ENCODE measurements at regions not wholly inside any gene's neighbourhood (a gene's known extent, or its start where the extent isn't known, plus 50 kb on each side); places are given as distances from the start of the nearest gene placed in this dataset.
A peak's percentile ranks its signal among the peaks of the same experiment; 100 is the strongest.

- no peak overlapping the region for H2AFZ ChIP-seq (ENCODE audit: control insufficient read depth, low read length)
- H3K36me3 ChIP-seq (ENCODE audit: control insufficient read depth in 2 of 2, extremely low read depth in 1 of 2, insufficient read depth in 2 of 2, low read length in 2 of 2), result no peaks in the 10 kb centered on the region
- no peak overlapping the region for H3K4me3 ChIP-seq (ENCODE audit: control insufficient read depth in 2 of 3, extremely low read depth in 1 of 3, insufficient read depth in 2 of 3, low read depth in 1 of 3, low read length in 3 of 3)
- H4K20me1 ChIP-seq (ENCODE audit: control insufficient read depth, extremely low read depth, insufficient read depth, low read length), result no peaks in the 10 kb centered on the region
- peaks cover 14% of the 10 kb centered on the region for H3K4me1 ChIP-seq (ENCODE audit: control insufficient read depth, extremely low read depth, insufficient read depth, low read length)
- no peaks in the 10 kb centered on the region for H3K27me3 ChIP-seq (ENCODE audit: control insufficient read depth, extremely low read depth, insufficient read depth, low read length)
- FAIRE-seq, result no peak
- no peak overlapping the region for H3K27ac ChIP-seq (ENCODE audit: control insufficient read depth, insufficient read depth, low read length)
- no peak overlapping the region for H3K4me2 ChIP-seq (ENCODE audit: control insufficient read depth, extremely low read depth, insufficient read depth, low read depth, low read length)
- no peak overlapping the region for H3K9ac ChIP-seq (ENCODE audit: control insufficient read depth, extremely low read depth, insufficient read depth, low read length)
- H3K9me1 ChIP-seq (ENCODE audit: control insufficient read depth, extremely low read depth, insufficient read depth, low read length), result no peaks in the 10 kb centered on the region
- H3K9me3 ChIP-seq (ENCODE audit: control insufficient read depth, low read depth, low read length), result no peaks in the 10 kb centered on the region
- no peak for DNase-seq (ENCODE audit: low read depth, low spot score)
- TF ChIP-seq, protein P1, sequence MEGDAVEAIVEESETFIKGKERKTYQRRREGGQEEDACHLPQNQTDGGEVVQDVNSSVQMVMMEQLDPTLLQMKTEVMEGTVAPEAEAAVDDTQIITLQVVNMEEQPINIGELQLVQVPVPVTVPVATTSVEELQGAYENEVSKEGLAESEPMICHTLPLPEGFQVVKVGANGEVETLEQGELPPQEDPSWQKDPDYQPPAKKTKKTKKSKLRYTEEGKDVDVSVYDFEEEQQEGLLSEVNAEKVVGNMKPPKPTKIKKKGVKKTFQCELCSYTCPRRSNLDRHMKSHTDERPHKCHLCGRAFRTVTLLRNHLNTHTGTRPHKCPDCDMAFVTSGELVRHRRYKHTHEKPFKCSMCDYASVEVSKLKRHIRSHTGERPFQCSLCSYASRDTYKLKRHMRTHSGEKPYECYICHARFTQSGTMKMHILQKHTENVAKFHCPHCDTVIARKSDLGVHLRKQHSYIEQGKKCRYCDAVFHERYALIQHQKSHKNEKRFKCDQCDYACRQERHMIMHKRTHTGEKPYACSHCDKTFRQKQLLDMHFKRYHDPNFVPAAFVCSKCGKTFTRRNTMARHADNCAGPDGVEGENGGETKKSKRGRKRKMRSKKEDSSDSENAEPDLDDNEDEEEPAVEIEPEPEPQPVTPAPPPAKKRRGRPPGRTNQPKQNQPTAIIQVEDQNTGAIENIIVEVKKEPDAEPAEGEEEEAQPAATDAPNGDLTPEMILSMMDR (optimal IDR thresholded peaks at IDR 0.05 in 1 of 3, IDR thresholded peaks at IDR 0.05 in 1 of 3, conservative IDR thresholded peaks at IDR 0.05 in 1 of 3; ENCODE audit: extremely low read depth in 1 of 3, insufficient read depth in 2 of 3, low read length in 3 of 3), result no peak
- no peak for TF ChIP-seq EZH2 (IDR thresholded peaks at IDR 0.05; ENCODE audit: low read length)
- no peaks in the 10 kb centered on the region for H3K79me2 ChIP-seq (ENCODE audit: control insufficient read depth, insufficient read depth, low read length)
- dilution Hi-C loops (cut with MboI; ENCODE audit: extremely low pct_ligation_motif_present, low sequenced_read_pairs), result no loop called here
These were observed 59.1 kb upstream of the SLC14A2 start for GRCh38 chr18:45556222-45556621.

DNA sequence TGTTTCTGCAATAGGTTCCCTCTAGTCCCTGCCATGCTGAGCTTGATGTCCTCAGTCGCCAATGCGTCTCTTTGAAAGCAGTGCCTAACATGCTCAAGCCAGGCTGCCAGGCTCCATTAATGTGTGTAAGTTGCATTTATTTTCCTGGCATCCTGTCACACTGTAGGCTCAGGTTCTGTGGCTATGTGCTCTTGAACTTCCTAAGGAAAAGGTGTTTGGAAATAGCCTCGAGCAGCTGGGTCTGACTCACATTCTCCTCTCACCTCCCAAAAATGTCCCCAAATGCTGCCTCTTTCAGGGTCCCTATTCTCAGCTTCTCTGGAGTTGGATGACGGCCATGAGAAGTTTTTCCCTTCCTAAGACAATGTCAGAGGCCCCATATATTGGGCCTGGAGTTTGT lies 58.0 kb upstream of the SLC14A2 start:
- no peak overlapping the region for H3K4me3 ChIP-seq (ENCODE audit: control insufficient read depth in 2 of 3, extremely low read depth in 1 of 3, insufficient read depth in 2 of 3, low read depth in 1 of 3, low read length in 3 of 3)
- H4K20me1 ChIP-seq (ENCODE audit: control insufficient read depth, extremely low read depth, insufficient read depth, low read length), result no peaks in the 10 kb centered on the region
- H3K4me1 ChIP-seq (ENCODE audit: control insufficient read depth, extremely low read depth, insufficient read depth, low read length), result peaks cover 14% of the 10 kb centered on the region
- H3K9me3 ChIP-seq (ENCODE audit: control insufficient read depth, low read depth, low read length), result no peaks in the 10 kb centered on the region
- H3K27me3 ChIP-seq (ENCODE audit: control insufficient read depth, extremely low read depth, insufficient read depth, low read length), result no peaks in the 10 kb centered on the region
- H3K36me3 ChIP-seq (ENCODE audit: control insufficient read depth in 2 of 2, extremely low read depth in 1 of 2, insufficient read depth in 2 of 2, low read length in 2 of 2), result no peaks in the 10 kb centered on the region
- no peak overlapping the region for H3K4me2 ChIP-seq (ENCODE audit: control insufficient read depth, extremely low read depth, insufficient read depth, low read depth, low read length)
- DNase-seq (ENCODE audit: low read depth, low spot score) (no peak), FAIRE-seq (peak; percentile 91)
- no peaks in the 10 kb centered on the region for H3K9me1 ChIP-seq (ENCODE audit: control insufficient read depth, extremely low read depth, insufficient read depth, low read length)
- TF ChIP-seq, protein P1 (optimal IDR thresholded peaks at IDR 0.05 in 1 of 3, IDR thresholded peaks at IDR 0.05 in 1 of 3, conservative IDR thresholded peaks at IDR 0.05 in 1 of 3; ENCODE audit: extremely low read depth in 1 of 3, insufficient read depth in 2 of 3, low read length in 3 of 3), result no peak
- TF ChIP-seq EZH2 (IDR thresholded peaks at IDR 0.05; ENCODE audit: low read length), result no peak
- H3K79me2 ChIP-seq (ENCODE audit: control insufficient read depth, insufficient read depth, low read length), result no peaks in the 10 kb centered on the region
- H3K27ac ChIP-seq (ENCODE audit: control insufficient read depth, insufficient read depth, low read length), result no peak overlapping the region
- dilution Hi-C loops (cut with MboI; ENCODE audit: extremely low pct_ligation_motif_present, low sequenced_read_pairs), result no loop called here
- H3K9ac ChIP-seq (ENCODE audit: control insufficient read depth, extremely low read depth, insufficient read depth, low read length), result no peak overlapping the region
- no peak overlapping the region for H2AFZ ChIP-seq (ENCODE audit: control insufficient read depth, low read length)
